Glomerular endothelial cell (primary cell): ENCODE measurements at regions not wholly inside any gene's neighbourhood (a gene's known extent, or its start where the extent isn't known, plus 50 kb on each side); places are given as distances from the start of the nearest gene placed in this dataset.

ENCODE experiments used
- DNase-seq: peaks from one replicate; pipeline ENCODE4 v3.0.0-alpha.2; 2011; ENCODE audit warnings: low read depth, low spot score; ENCODE audit errors: extremely low read depth

DNA sequence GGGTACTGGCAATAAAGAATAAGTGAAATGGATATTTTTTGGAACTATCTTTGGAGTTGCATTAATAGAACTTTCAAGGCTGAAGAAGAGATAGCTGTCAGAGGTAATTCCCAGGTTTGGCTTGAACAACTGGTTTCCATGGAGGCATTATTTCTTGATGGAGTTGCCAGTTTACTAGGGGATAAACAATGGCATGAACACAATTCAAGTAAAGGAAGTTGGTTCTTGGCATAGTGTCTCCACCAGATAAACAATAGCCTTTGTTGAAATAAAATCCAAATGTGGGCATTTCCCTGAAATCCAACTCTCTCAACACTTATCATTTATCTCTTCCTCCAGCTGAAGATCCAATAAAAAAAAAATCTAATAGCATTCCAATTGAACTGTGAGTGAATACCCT, 454.9 kb downstream of the C6orf118 start:
- DNase-seq, result no peak

DNA sequence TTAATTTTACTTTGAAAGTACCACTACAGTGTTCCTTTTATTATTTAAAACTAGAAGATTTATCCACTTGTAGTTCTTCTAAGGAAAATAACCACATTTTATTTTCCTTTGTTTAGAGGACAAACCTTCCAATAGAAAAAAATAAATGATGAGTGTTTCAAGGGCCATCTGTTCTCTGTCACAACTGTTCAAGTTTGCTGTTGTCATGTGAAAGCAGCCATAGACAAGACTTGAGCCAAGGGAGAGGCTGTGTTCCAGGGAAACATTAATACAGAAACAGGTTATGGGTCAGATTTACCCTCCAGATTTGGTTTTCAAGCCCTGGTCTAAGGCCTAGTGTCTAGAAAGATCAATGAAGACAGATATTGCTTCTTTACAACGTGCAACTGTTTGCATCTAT, 463.6 kb downstream of the C6orf118 start:
- no peak for DNase-seq

DNA sequence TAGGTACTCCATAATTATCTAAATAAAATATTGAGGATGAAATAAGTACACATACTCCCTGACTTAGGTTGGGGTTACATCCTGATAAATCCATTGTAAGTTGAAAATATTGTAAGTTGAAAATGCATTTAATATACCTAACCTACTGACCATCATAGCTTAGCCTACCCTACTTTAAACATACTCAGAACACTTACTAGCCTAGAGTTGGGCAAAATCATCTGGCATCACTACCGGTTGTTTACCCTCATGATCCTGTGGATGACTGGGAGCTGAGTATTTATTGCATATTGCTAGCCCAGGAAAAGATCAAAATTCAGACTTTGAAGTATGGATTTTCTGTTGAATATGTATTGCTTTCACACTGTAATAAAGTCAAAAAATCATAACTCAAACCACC, 467.3 kb downstream of the C6orf118 start:
- no peak for DNase-seq

DNA sequence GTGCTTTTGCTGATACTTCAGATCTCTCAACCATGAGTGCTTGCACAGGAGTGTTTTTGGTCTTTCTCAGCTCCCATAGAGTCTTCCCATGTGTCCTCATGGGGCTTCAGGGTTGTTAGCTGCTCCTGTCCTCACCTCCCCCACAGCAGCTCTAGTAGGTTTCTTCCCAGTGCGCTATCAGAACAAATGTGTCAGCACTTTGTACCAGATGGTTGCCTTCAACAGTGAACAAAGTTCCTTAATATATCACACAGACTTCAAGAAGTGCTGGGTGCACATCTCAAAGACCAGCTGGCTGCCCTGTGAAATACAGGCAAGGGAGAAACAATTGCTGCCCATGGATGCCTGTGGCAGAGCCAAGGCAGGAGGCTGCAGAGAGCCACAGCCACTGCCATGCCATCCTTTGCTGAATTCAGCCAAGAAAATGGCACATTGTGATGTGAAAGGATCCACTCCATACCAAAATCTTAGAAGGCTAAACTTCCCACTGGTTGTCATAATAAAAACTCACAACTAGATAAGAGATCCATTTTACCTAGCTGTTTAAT, 471.3 kb downstream of the C6orf118 start:
- DNase-seq, result no peak

DNA sequence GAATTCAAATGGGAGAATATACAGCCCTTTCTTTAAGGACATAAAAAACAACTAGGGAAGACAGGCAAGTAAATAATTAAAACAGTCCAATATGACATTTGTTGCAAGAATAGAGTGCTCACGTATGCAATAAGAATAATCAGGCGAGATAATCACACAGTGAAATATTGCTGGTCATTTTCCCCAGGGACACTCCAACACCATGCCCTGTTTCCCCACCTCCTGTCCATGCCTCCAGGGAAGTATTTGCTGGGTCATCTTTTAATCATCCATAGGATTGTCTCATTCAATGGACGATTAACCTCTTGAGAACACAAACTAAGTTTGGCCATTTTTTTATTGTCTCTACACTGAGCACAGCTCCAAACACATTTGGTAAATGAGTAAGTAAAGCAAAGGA, 472.9 kb downstream of the C6orf118 start:
- no peak for DNase-seq

DNA sequence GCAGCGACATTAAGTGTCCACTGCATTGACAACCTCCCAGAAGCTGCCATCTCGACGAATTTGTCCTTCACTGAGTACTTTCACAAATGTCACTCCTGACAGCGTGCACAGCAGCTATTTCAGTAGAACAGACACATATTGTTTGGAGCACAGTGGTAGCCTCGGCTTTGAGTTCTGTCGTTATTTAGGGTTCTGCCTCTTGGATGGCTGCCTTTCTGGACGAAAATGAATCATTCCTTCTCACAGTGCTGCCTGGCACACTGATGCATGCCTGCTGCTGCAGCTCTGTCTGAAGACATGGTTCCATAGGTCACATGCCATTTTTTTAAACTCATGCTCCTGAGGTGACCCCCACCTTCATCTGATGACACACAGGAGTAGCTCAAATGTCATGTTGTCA, 477.0 kb downstream of the C6orf118 start:
- no peak for DNase-seq

DNA sequence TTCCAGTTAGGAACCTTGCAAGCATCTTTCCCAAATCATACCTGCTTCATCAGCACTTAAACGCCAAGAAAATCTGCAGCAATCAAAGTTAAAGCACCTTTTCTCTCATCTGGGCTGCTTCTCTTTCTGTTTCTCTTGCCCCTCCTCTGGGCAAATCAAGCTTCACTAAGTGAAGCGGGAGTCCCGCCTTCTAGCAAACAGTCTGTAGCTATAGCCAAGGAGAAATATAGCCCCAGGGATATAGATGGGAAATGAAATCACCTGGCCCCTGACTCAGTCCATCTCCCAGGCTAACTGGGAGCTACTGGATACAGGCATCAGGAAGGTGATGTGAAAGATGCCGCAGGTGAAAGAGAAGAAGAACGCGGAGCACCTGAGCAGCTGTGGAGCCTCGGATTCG, 481.9 kb downstream of the C6orf118 start:
- no peak for DNase-seq

DNA sequence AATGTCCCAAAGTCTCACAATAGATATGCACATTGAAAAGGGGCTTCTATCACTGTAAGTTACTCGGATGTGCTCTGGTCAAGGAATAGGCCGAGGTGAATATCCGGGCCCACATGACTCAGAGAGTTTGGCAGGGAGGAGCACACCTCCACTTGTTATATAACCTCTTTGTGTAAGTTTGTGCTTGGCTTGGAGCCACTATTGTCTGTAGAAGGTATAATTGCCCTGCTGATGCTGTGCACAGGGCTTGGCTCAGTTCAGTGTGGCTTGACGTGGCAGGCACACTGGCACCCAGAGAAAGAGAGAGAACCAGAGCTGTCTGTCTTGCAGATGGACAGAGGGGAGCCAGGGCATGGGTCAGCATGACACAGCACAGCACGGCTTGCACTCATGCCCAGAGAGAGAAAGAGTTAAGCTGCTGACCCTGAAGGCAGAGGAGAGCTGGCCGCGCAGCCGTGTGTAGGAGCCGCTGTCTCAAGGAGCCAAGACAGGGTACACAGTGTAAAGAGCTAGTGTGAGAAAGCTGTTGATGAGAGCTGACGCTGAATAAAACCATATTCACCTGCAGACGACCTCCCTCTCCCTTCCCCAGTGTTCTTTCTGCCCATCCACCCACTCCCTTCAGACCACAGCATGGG, 482.5 kb downstream of the C6orf118 start:
- DNase-seq, result no peak

DNA sequence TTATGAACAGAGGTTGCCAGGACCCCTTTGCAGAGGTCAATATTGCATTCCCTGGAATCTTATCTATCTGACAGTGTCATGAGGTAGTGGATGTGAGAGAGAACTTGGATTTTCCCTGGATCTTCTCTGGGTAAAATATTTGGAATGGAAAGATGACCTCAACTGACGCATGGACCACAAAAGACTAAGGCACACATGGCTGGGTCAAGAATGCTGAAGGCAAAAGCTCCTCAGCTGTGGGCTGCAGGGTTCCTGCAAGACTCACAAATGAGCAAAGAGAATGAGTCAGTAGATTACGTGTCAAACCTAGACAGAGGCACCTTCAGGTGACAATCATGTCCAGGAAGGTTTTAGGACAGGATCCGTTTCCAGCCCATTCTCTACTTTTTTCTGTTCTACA, 484.0 kb downstream of the C6orf118 start:
- DNase-seq, result no peak

DNA sequence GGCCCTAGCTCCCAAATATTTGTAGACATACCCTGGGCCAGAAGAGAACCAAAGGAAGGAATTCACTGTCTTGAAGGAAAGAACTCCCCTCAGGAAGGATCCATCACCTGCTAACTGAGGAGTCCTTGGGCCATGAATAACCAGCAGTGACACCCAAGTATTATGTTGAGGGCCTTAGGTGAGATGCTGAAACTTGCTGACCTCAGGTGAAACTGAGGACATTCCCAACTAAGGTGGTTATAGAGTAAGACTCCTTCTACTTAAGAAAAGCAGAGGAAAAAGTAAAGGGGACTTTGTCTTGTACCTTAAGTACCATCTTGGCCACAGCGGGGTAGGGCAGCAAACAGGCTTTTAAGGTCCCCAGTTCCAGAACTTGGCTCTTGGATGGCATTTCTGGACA, 491.7 kb downstream of the C6orf118 start:
- DNase-seq, result no peak

DNA sequence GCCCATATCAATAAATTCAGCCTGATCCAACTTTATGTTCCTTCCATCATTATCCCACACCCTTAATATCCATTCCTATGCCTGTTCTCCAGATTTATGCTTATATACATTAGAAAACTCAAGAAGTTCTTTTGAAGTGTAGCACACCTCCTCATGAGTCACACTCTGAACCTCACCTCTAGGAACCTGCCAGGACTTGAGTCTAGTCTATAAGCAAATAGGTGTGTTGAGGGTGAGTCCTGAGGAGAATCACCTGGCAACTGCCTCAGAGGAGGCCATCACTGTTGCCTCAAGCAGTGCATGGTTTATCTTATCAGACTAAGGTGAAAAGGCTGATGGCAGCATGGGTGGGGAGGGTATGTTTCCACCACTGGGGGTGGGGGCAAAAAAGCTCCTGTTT, 496.7 kb downstream of the C6orf118 start:
- no peak for DNase-seq

DNA sequence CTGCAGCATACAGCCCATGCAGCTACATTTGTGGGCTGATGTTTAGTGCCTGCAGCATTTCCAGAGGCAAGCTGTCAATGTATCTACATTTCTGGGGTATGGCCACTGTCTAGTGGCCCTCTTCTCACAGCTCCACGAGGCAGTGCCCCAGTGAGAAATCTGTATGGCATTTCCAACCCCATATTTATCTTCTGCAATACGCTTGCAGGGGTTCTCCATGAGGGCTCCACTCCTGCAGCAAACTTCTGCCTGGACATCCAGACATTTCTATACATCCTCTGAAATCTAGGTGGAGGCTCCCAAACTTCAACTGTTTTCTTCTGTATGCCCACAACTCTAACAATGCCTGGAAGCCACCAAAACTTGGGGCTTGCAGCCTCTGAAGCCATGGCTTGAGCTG, 502.3 kb downstream of the C6orf118 start:
- DNase-seq, result no peak

DNA sequence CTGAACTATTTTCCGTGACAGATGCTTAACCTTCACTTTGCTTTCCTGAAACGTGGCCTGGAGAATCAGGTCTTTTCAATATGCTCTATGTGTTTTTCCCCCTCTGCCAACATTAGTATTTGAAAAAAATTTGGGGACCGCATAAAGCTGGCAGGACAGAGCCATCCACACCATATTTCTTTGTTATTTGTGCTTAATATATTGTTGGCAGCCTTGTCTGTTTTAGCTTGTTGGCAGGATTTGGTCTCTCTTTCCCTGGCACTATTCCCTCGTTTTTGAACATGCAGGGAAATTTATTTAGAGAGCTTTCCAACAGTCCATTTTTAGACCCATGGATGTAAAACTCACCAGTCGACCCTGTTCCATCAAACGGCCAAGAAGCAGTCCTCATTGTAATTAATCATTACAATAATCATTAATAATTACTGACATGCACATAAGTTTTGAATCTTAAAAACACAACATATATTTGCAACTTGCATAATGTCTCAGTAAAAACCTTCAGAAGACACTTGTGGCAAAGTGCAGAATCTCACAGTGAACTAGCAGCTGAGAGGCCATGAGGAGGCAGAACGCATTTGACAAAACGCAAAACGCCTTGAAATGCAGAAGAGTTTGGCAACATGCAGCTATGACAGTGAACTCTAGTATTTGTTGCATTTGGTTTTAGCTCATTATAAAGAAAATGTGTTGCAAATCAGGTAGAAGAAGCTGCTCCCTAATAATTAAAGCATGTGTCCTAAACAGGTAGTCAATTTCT, 514.2 kb downstream of the C6orf118 start:
- DNase-seq, result no peak

DNA sequence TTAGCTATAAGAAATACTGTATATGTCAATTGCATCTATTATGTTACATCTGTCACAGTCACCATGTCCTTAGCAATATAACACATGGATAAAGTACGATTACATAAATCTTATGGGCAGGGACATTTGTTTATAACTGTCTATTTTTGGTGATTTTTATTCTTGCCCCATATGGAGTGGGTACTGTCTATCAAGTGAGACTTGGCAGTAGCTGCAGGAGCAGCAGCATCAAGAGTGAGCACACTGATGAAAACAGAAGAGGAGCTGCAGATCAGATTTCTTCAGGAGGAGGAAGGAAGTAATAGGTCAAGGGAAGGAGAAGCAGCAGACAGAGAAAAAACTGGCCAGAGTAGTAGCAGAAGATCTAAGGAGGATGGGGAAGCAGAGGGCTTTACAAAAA, 516.7 kb downstream of the C6orf118 start:
- DNase-seq, result no peak

DNA sequence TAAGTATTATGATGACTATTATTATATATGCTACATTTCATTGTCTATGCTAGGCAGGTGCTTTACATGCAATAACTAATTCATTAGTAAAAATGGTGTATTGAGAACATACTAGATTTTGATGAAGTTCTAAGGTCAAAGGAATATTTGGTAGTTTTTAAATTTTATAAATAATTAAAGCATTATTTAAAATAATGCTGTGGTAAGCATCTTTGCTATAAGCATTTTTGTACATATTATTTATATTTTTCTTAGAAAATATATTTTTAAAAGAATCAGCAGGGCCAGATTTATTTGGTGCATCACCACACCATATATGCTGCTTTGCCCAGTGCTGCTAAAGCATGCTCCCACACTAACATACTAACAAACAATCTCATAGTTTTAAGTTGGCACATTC, 517.9 kb downstream of the C6orf118 start:
- no peak for DNase-seq

DNA sequence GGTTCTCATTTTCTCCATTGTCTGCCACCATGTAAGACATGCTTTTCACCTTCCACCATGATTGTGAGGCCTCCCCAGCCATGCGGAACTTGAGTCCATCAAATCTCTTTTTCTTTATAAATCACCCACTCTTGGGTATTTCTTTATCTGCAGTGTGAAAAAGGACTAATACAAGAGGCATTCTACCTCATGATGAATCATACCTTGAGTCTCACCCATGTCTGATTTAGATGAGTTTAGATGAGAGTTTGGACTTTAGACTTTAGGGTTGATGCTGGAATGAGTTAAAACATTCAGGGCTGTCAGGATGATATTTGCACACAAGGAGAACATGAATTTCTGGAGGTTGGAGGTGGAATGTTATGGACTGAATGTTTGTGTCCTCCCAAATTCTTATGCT, 545.6 kb downstream of the C6orf118 start:
- no peak for DNase-seq

DNA sequence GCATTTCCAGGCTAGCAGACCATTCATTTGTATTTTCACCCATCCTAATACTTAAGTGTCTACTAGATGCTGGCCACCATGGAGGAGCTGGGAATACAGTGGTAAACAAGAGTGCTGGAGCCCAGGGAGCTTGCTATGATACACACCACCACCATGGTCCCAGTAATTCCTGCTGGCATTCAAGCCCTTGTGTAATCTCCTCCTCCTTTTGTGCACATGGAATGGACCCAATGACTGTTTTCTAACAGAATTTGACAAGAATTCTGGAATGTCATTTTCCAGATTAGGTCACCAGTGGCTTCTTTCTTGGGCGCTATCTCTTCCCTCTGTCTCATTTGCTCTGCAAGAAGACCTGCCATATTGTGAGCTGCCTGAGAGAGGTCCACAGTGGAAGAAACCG, 552.0 kb downstream of the C6orf118 start:
- no peak for DNase-seq

DNA sequence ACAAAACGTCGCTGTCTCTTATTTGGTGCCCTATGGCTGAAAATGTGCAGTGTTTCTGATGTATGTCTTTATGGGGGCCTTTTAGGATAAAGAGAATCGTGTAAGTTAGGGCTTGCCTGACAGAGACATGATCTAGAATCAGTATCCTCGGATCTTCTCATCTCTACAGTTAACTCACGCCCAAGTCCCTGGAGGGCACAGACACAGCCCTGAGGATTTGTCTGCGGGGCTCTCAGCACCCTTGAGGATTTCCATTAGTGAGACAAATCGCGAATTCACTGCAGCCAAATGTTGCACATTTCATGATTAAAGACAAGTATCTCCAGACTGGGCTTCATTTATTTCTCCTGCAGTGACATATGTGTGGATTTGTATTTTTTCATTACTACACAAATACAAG, 552.7 kb downstream of the C6orf118 start:
- no peak for DNase-seq

DNA sequence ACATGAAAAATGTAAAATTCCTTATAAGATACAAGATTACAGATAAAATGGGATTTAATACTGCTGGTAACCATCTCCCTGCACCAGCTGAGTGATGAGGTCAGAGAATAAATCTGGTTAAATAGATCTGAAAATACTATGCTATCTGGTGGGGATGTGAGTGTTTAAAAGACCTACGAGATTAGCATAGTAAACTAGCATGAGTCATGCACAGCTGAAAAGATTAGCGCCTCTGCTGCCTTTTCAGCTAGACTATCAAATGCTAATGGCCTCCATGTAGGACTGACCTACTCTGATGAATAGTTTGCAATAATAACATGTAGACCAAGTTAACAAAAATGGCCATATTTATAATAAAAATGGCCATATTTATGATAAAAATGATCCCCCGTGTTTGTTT, 553.3 kb downstream of the C6orf118 start:
- DNase-seq, result no peak

DNA sequence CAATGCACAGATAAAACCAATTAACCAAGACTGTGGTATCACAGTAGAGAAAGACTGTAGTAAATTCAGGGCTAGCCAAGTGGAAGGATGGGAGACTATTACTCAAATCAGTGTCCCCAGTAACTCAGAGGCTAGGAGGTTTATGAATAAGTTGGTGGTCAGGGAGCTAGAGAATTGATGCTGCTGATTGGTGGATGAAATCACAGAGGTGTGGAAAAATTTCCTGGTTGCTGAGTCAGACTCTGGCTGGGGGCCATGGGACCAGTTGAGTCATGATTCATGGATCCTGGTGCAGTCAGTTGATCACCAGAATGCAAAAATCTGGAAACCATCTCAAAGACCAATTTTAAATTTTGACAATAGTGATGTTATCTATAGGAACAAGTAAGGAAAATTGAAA, 555.9 kb downstream of the C6orf118 start:
- DNase-seq, result no peak

DNA sequence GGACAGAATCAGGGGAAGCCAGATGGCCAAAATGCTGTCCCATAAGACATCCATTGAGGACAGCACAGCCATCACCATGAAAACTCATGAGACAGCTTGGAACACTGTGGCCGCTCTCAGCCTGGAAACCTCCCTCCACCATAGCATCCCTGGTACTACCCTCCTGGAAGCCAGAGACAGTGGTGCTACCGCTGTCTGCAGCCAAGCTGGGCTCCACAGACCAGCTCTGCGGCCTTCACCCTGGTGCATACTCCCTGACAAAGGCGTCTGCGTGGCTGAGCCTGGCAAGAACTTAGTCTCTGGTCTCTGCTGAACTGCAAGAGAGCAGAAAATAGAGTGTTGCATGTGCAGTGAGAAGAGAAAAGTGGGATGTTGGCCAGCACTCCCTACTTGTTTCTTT, 558.0 kb downstream of the C6orf118 start:
- DNase-seq, result no peak

DNA sequence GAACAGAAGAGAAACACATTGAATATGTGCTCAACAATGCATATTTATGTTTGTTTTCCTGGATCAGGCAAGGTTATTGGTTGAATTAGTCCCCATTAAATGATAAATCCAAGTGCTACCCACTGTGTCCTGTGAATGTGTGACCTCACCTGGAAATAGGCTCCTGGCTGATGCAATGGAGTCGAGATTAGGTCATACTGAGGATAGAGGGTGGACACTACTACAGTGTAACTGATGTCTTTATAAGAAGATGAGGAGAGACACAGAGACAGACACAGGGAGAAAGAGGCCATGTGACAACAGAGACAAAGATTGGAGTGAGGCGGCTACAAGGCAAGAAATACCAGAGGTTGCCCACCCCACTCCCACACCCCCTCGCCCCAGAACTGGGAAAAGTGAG, 559.3 kb downstream of the C6orf118 start:
- DNase-seq, result no peak
